Gastrocnemius medialis (tissue), 4 donors: ENCODE measurements at regions not wholly inside any gene's neighbourhood (a gene's known extent, or its start where the extent isn't known, plus 50 kb on each side); places are given as distances from the start of the nearest gene placed in this dataset.
"Not testable (repeated sequence)": the region's sequence is repeated elsewhere in the genome, so short reads cannot be mapped to it uniquely, and the experiment has no call there.

Experiments used
- ATAC-seq, 2 donors: fragments of 150-250 bp; one replicate each; pipeline ENCODE4 v1.9.1; 2016
- DNase-seq, 2 donors: peaks; one replicate each; pipeline ENCODE4 v3.0.0-alpha.2; 2019
- H3K27ac ChIP-seq, 4 donors: fragments of 200-600 bp; sonication (generic); 1 replicate in 1 of 4; 2 replicates in 3 of 4; pipeline ENCODE4 v1.5.1; 2016 to 2018; ENCODE audit warnings: mild to moderate bottlenecking in 2 of 4, moderate library complexity in 1 of 4
- H3K27me3 ChIP-seq, 3 donors: fragments of 200-600 bp; sonication (generic) in 2 of 3; 1 replicate in 1 of 3; 2 replicates in 2 of 3; pipeline versions ENCODE4 v1.5.1 to v1.6.0; 2016 to 2019; ENCODE audit warnings: mild to moderate bottlenecking in 1 of 3, moderate library complexity in 1 of 3
- H3K36me3 ChIP-seq, 2 donors: fragments of 200-600 bp; sonication (generic) in 1 of 2; one replicate each; pipeline ENCODE4 v1.5.1; 2017 to 2018
- H3K4me1 ChIP-seq, 2 donors: fragments of 200-600 bp; sonication (generic) in 1 of 2; one replicate each; pipeline ENCODE4 v1.5.1; 2016 to 2017; ENCODE audit warnings: mild to moderate bottlenecking in 2 of 2
- H3K4me3 ChIP-seq, 4 donors: fragments of 200-600 bp; sonication (generic) in 3 of 4; 1 replicate in 1 of 4; 2 replicates in 3 of 4; pipeline ENCODE4 v1.5.1; 2016 to 2019; ENCODE audit warnings: mild to moderate bottlenecking in 2 of 4
- H3K9me3 ChIP-seq, 3 donors: fragments of 200-600 bp; sonication (generic) in 2 of 3; 1 replicate in 1 of 3; 2 replicates in 2 of 3; pipeline ENCODE4 v1.5.1; 2016 to 2019
- CTCF ChIP-seq, 5 experiments: fragments of 450-650 bp in 3 of 5; fragments of 200-600 bp in 2 of 5; sonication (generic) in 2 of 5; IDR thresholded peaks in 4 of 5; conservative IDR thresholded peaks in 1 of 5; 1 replicate in 4 of 5; 2 replicates in 1 of 5; pipeline ENCODE4 v1.5.1; 2016 to 2019; ENCODE audit warnings: antibody characterized with exemption in 5 of 5, mild to moderate bottlenecking in 3 of 5, moderate library complexity in 3 of 5
- POLR2A ChIP-seq, 2 donors: fragments of 450-650 bp; IDR thresholded peaks; one replicate each; pipeline ENCODE4 v1.6.1; 2017; ENCODE audit warnings: antibody characterized with exemption in 2 of 2, mild to moderate bottlenecking in 2 of 2, moderate library complexity in 2 of 2
- in situ Hi-C, 4 donors: fragments of 200-750 bp; cut with MboI; loops; one replicate each; pipeline versions ENCODE4 v1.15.0 to v1.8.0; 2017; ENCODE audit warnings: low sequenced_read_pairs in 4 of 4
- intact Hi-C: fragments of 100-400 bp; cut with DNase I; formaldehyde crosslinking; loops from one replicate; pipeline ENCODE4 v1.15.1; 2023; ENCODE audit warnings: low total_unique reads

- H3K4me3 ChIP-seq = no peak overlapping the region
- no peaks in the 10 kb centered on the region for H3K9me3 ChIP-seq
- intact Hi-C loops (no loop called here), in situ Hi-C loops (no loop called here)
- no peaks in the 10 kb centered on the region for H3K27me3 ChIP-seq
- ATAC-seq (no peak), DNase-seq (no peak)
- TF ChIP-seq CTCF (IDR thresholded peaks at IDR 0.05 in 4 of 5, conservative IDR thresholded peaks at IDR 0.05 in 1 of 5) = no peak
- no peak for TF ChIP-seq POLR2A (IDR thresholded peaks at IDR 0.05)
- no peak overlapping the region for H3K27ac ChIP-seq
- no peaks in the 10 kb centered on the region for H3K4me1 ChIP-seq
- no peaks in the 10 kb centered on the region for H3K36me3 ChIP-seq
These were observed 586.5 kb upstream of the SLC8A1 start for GRCh38 chr2:41038408-41038807.

GRCh38 chr2:41039750-41040149 is 587.9 kb upstream of the SLC8A1 start:
- intact Hi-C loops, H3K9me3 ChIP-seq, in situ Hi-C loops, ATAC-seq, H3K4me3 ChIP-seq, H3K27ac ChIP-seq, H3K36me3 ChIP-seq, DNase-seq, H3K4me1 ChIP-seq, H3K27me3 ChIP-seq: not testable (repeated sequence)

DNA sequence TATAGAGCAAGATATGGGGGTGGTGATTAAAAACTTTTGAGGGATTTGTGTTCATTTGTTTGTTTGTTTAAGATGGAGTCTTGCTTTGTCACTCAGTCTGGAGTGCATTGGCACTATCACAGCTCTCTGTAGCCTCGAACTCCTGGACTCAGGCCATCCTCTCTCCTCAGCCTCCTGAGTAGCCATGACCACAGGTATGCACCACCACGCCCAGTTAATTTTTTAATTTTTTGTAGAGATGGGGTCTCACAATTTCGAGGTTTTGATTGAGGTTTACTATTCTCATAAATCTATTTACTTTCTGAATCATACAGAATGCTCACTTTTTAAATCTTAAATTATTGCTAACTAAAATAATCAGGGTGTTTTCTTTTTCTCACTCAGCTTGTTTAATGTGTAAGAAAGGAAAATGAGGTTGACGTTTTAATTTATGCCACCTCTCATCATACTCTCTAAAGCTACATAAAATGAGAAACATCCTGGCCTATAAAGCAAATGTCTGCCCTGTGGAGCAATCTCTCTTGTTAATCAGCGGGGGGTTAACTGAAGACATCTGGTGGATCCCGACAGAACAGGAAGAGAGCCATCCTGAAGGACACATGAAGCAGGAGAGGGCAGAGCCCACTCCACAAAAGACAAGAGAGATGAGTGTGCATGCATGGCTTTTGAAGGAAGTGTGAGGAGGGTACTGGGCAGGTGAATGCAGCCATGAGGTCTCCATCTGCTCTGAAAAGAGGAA is 589.1 kb upstream of the SLC8A1 start:
- Histone ChIP-seq H3K4me1 (no peaks in the 10 kb centered on the region), H3K9me3 (no peaks in the 10 kb centered on the region), H3K27ac (no peak overlapping the region), H3K36me3 (no peaks in the 10 kb centered on the region), H3K27me3 (no peaks in the 10 kb centered on the region), H3K4me3 (no peak overlapping the region)
- DNase-seq (no peak), ATAC-seq (no peak)
- intact Hi-C loops = no loop called here
- in situ Hi-C loops = no loop called here
- TF ChIP-seq CTCF (IDR thresholded peaks at IDR 0.05 in 4 of 5, conservative IDR thresholded peaks at IDR 0.05 in 1 of 5) (no peak), POLR2A (IDR thresholded peaks at IDR 0.05) (no peak)

- no peaks in the 10 kb centered on the region for H3K4me1 ChIP-seq
- H3K9me3 ChIP-seq = no peaks in the 10 kb centered on the region
- ATAC-seq (no peak), DNase-seq (no peak)
- in situ Hi-C loops (no loop called here), intact Hi-C loops (no loop called here)
- H3K27me3 ChIP-seq = no peaks in the 10 kb centered on the region
- H3K27ac ChIP-seq = no peak overlapping the region
- no peaks in the 10 kb centered on the region for H3K36me3 ChIP-seq
- TF ChIP-seq POLR2A (IDR thresholded peaks at IDR 0.05) (no peak), CTCF (IDR thresholded peaks at IDR 0.05 in 4 of 5, conservative IDR thresholded peaks at IDR 0.05 in 1 of 5) (no peak)
- no peak overlapping the region for H3K4me3 ChIP-seq
These were observed 590.5 kb upstream of the SLC8A1 start for GRCh38 chr2:41042343-41042742.

DNA sequence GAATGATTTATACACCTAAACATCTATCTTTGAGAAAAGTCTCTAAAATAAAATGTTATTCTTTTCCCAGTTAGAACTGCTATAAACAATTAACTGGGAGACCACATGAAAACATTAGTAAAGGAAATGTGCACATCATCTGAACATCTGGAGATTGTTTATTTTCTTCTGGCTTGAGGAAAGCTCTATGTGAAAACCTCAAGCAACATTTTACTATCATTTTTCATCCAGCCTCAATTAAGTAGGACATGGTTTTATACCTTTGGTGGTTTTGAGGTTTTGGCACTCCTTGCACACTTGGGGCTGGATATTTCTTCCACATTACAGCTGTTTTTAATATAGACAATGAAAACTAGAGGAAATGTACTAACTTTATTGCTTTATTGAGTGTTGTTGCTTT is 609.5 kb upstream of the SLC8A1 start:
- Histone ChIP-seq H3K36me3 (no peaks in the 10 kb centered on the region), H3K9me3 (no peaks in the 10 kb centered on the region), H3K27ac (no peak overlapping the region), H3K4me1 (no peaks in the 10 kb centered on the region), H3K27me3 (no peaks in the 10 kb centered on the region), H3K4me3 (no peak overlapping the region)
- ATAC-seq (peak in 1 of 2 donors; percentile 23), DNase-seq (no peak)
- in situ Hi-C loops = no loop called here
- no peak for TF ChIP-seq POLR2A (IDR thresholded peaks at IDR 0.05)
- no peak for TF ChIP-seq CTCF (IDR thresholded peaks at IDR 0.05 in 4 of 5, conservative IDR thresholded peaks at IDR 0.05 in 1 of 5)
- intact Hi-C loops = no loop called here
